ENCODE measurements at regions not wholly inside any gene's neighbourhood (a gene's known extent, or its start where the extent isn't known, plus 50 kb on each side); places are given as distances from the start of the nearest gene placed in this dataset.

DNA sequence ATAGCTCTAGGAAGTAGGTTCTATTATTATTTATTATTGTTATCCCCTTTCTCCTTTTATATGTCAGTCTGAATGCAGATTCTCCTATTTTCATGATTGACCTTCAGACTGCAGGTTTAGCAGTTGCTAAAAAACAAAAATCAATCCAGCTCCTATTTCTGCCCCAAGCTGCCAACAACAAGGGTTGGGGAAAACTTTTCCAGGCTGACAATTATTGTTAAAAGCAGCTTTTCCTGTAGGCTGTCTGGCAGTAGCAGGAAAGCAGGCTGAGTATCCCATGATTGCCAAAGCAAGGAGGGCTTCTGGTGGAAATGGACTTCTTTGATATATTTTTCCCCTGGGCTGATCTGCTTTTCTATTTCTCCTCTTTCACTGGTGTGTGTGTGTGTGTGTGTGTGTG lies 78.0 kb upstream of the CTLA4 start:
- Histone ChIP-seq H3K4me3 (ENCODE audit: low read length in 2 of 2) (no peak overlapping the region), H3K9me3 (ENCODE audit: control insufficient read depth in 2 of 2, low read length in 2 of 2) (no peaks in the 10 kb centered on the region), H3K9ac (ENCODE audit: low read length in 2 of 2) (no peak overlapping the region), H3K27me3 (ENCODE audit: control insufficient read depth in 1 of 2, insufficient read depth in 2 of 2, low read length in 2 of 2) (no peaks in the 10 kb centered on the region), H3K27ac (ENCODE audit: low read length) (no peak overlapping the region), H3K4me1 (ENCODE audit: control insufficient read depth, insufficient read depth, low read length) (peaks cover 2% of the 10 kb centered on the region), H3K36me3 (ENCODE audit: control insufficient read depth in 2 of 2, insufficient read depth in 2 of 2, low read length in 2 of 2) (no peaks in the 10 kb centered on the region)

DNA sequence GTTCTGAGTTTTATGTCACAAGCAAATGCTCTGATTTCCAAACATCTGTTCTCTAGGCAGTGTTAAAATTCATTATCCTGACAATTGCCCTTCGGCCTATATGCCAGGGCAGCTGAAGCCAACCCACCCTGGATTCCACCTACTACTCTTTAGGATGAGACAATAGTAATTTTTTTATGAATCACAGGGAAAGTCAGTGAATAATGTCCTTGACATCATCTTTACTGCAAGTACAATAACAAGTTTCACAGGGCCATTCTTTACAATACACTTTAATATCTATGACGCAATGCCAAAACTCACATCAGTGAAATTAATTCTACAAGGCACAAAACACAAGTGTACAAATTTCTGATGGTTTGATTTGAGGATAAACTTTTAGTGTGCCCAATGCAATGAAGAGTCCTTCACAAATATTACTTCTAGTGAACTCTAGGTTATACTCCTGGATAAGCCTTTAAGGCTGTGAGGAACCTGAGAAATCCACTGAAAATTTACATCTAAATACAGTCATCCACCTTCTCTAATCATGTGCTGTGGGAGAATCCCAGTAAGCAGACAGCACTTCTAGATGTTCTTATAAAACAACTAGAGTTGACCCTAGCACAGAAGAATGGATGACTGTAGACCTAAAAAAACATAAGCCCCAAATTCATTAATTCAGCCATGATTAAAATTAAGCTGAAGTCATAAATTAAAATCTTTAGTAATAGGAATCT lies 77.3 kb upstream of the CTLA4 start:
- no peak overlapping the region for H3K27ac ChIP-seq (ENCODE audit: low read length)
- no peak overlapping the region for H3K9ac ChIP-seq (ENCODE audit: low read length in 2 of 2)
- no peaks in the 10 kb centered on the region for H3K36me3 ChIP-seq (ENCODE audit: control insufficient read depth in 2 of 2, insufficient read depth in 2 of 2, low read length in 2 of 2)
- H3K9me3 ChIP-seq (ENCODE audit: control insufficient read depth in 2 of 2, low read length in 2 of 2), result no peaks in the 10 kb centered on the region
- H3K4me1 ChIP-seq (ENCODE audit: control insufficient read depth, insufficient read depth, low read length), result peaks cover 2% of the 10 kb centered on the region
- no peak overlapping the region for H3K4me3 ChIP-seq (ENCODE audit: low read length in 2 of 2)
- no peaks in the 10 kb centered on the region for H3K27me3 ChIP-seq (ENCODE audit: control insufficient read depth in 1 of 2, insufficient read depth in 2 of 2, low read length in 2 of 2)

DNA sequence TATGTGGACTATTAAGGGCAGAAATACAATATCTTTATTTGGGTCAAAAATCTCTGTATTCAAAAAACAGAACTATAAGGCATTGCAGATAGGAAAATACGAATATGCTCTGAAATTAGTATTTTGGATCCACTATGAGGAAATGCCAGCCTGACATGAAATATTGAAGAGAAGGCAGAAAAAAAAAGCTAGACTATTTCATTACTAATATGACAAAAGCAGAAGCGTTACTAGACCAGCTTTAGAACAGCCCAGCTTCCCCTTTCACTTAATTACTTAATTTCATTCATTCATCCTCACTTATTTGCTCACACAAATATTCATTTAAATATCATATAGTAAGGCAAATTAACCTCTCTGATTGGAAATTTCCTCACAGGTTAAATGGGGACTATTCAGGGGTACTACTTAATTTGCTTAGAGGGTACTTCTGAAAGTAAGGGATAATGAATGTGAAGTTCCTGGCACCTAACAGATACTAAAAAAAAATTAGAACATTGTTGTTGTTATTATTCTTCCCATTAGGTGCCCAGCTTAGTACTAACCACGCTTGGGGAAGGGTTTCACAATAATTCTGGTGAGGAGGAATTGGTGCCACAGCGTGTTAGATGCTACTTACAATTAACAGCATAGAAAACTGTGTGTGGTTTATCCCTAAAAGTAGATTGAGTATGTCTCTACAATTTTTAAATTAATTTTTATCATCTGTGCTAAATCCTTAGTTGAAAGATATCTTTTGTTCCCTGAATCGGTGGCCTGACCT lies 71.1 kb upstream of the CTLA4 start:
- Histone ChIP-seq H3K36me3 (ENCODE audit: control insufficient read depth in 2 of 2, insufficient read depth in 2 of 2, low read length in 2 of 2) (no peaks in the 10 kb centered on the region), H3K27ac (ENCODE audit: low read length) (no peak overlapping the region), H3K27me3 (ENCODE audit: control insufficient read depth in 1 of 2, insufficient read depth in 2 of 2, low read length in 2 of 2) (no peaks in the 10 kb centered on the region), H3K9me3 (ENCODE audit: control insufficient read depth in 2 of 2, low read length in 2 of 2) (no peaks in the 10 kb centered on the region), H3K4me1 (ENCODE audit: control insufficient read depth, insufficient read depth, low read length) (no peaks in the 10 kb centered on the region), H3K9ac (ENCODE audit: low read length in 2 of 2) (no peak overlapping the region), H3K4me3 (ENCODE audit: low read length in 2 of 2) (no peak overlapping the region)

DNA sequence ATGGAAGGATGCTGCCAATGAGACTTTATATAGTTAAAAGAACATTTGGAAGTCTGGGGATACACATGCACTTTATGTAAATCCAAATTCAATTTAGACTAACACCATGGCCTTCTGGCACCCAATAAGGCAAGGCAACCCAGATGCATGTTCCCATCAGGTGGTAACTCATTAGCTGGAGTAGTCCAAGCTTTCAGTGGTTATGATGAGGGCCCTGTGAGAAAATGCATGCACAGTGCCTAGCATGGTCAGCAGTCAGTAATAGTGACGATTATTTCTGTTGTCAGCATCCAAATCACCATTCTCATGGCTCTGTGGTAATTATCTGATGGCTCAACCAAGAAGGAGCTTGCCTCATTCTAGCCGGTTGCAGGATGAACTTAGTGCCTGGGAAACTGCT lies 70.3 kb upstream of the CTLA4 start:
- Histone ChIP-seq H3K36me3 (ENCODE audit: control insufficient read depth in 2 of 2, insufficient read depth in 2 of 2, low read length in 2 of 2) (no peaks in the 10 kb centered on the region), H3K9ac (ENCODE audit: low read length in 2 of 2) (no peak overlapping the region), H3K27ac (ENCODE audit: low read length) (no peak overlapping the region), H3K4me1 (ENCODE audit: control insufficient read depth, insufficient read depth, low read length) (no peaks in the 10 kb centered on the region), H3K27me3 (ENCODE audit: control insufficient read depth in 1 of 2, insufficient read depth in 2 of 2, low read length in 2 of 2) (no peaks in the 10 kb centered on the region), H3K4me3 (ENCODE audit: low read length in 2 of 2) (no peak overlapping the region), H3K9me3 (ENCODE audit: control insufficient read depth in 2 of 2, low read length in 2 of 2) (no peaks in the 10 kb centered on the region)

DNA sequence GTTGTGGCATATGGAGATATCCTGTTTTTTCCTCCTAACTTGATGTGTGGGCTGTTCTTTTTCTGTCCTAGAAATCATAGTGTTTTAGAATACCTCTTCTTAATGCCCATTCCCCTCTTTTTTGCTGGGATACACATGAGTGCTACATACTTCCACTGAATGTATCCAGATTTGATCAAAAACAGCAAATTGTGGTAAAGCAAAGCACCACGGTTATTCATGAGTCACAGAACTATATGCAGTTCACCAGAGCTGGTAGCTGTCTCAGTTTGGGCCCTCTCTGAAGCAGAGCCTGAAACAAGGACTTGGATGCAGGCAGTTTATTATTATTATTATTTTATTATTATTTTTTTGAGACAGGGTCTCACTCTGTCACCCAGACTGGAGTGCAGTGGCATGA lies 69.9 kb upstream of the CTLA4 start:
- Histone ChIP-seq H3K27me3 (ENCODE audit: control insufficient read depth in 1 of 2, insufficient read depth in 2 of 2, low read length in 2 of 2) (no peaks in the 10 kb centered on the region), H3K4me3 (ENCODE audit: low read length in 2 of 2) (no peak overlapping the region), H3K9me3 (ENCODE audit: control insufficient read depth in 2 of 2, low read length in 2 of 2) (no peaks in the 10 kb centered on the region), H3K27ac (ENCODE audit: low read length) (no peak overlapping the region), H3K4me1 (ENCODE audit: control insufficient read depth, insufficient read depth, low read length) (no peaks in the 10 kb centered on the region), H3K36me3 (ENCODE audit: control insufficient read depth in 2 of 2, insufficient read depth in 2 of 2, low read length in 2 of 2) (no peaks in the 10 kb centered on the region), H3K9ac (ENCODE audit: low read length in 2 of 2) (no peak overlapping the region)

DNA sequence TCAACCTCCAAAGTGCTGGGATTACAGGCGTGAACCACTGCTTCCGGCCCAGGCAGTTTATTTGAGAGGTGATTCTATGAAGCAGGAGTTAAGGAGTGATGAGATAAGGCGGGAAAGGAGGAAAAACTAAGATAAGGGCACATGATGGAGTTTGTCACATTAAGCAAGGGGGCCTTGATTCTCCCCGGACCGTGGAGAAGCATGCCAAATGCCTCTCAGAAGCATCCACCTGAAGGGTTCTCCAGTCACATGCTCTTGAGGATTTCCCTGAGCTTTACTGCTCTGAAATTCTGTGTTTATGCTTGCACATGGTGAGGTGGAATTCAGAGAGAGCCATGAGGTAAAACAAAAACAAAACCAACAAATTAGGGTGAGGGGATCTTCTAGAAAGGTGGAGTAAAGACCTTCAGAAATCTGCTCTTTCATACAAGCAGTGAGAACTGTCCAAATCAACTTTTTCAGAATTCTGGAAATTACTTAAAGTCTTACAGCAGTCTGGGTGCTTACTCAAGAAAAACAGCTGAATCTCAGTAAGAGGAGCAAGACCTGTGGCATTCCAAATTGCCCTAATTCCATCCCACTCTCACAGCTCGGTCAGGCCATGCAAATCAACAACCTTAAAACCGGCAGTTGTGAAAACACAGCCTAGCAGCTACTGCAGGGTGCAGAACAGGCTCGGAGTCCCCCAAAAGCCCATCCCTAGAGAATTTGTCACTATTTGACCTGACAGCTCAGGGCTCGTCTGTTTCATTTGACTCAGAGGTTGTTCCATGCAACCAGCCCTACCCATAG lies 69.1 kb upstream of the CTLA4 start:
- Histone ChIP-seq H3K27me3 (ENCODE audit: control insufficient read depth in 1 of 2, insufficient read depth in 2 of 2, low read length in 2 of 2) (no peaks in the 10 kb centered on the region), H3K27ac (ENCODE audit: low read length) (no peak overlapping the region), H3K4me1 (ENCODE audit: control insufficient read depth, insufficient read depth, low read length) (no peaks in the 10 kb centered on the region), H3K36me3 (ENCODE audit: control insufficient read depth in 2 of 2, insufficient read depth in 2 of 2, low read length in 2 of 2) (no peaks in the 10 kb centered on the region), H3K9me3 (ENCODE audit: control insufficient read depth in 2 of 2, low read length in 2 of 2) (no peaks in the 10 kb centered on the region), H3K9ac (ENCODE audit: low read length in 2 of 2) (no peak overlapping the region), H3K4me3 (ENCODE audit: low read length in 2 of 2) (no peak overlapping the region)

DNA sequence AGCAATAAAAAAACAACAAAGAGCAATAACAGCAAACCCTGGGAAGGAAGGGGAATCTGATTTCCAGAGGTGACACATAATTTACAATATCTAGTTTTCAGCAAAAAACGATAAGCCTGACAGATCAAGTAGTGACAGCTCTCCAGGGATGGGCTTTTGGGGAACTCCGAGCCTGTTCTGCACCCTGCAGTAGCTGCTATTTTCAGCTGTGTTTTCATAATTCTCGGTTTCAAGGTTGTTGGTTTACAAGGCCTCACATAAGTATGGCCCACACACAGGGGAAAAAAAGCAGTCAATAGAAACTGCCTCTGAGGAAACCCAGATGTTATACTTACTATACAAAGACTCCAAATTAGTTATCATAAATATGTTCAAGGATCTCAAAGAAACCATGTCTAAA lies 67.7 kb upstream of the CTLA4 start:
- Histone ChIP-seq H3K9me3 (ENCODE audit: control insufficient read depth in 2 of 2, low read length in 2 of 2) (no peaks in the 10 kb centered on the region), H3K4me1 (ENCODE audit: control insufficient read depth, insufficient read depth, low read length) (no peaks in the 10 kb centered on the region), H3K9ac (ENCODE audit: low read length in 2 of 2) (no peak overlapping the region), H3K27ac (ENCODE audit: low read length) (no peak overlapping the region), H3K27me3 (ENCODE audit: control insufficient read depth in 1 of 2, insufficient read depth in 2 of 2, low read length in 2 of 2) (no peaks in the 10 kb centered on the region), H3K36me3 (ENCODE audit: control insufficient read depth in 2 of 2, insufficient read depth in 2 of 2, low read length in 2 of 2) (no peaks in the 10 kb centered on the region), H3K4me3 (ENCODE audit: low read length in 2 of 2) (no peak overlapping the region)

DNA sequence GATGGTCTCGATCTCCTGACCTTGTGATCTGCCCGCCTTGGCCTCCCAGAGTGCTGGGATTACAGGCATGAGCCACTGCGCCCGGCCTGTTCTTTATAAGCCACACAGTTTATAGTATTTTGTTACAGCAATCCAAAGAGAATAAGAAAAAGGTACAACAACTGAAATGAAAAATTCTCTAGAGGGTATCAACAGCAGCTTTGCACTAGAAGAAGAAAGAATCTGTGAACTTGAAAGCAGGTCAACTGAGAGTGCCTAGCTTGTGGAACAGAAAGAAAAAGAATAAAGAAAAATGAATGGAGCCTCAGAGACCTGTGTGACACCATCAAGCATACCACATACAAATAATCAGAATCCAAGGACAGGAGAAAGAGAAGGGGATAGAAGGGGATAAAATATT lies 66.8 kb upstream of the CTLA4 start:
- H3K27me3 ChIP-seq (ENCODE audit: control insufficient read depth in 1 of 2, insufficient read depth in 2 of 2, low read length in 2 of 2), result no peaks in the 10 kb centered on the region
- no peaks in the 10 kb centered on the region for H3K4me1 ChIP-seq (ENCODE audit: control insufficient read depth, insufficient read depth, low read length)
- no peak overlapping the region for H3K27ac ChIP-seq (ENCODE audit: low read length)
- peaks cover 0 to under 1% of the 10 kb centered on the region in 2 donors for H3K9me3 ChIP-seq (ENCODE audit: control insufficient read depth in 2 of 2, low read length in 2 of 2)
- H3K4me3 ChIP-seq (ENCODE audit: low read length in 2 of 2), result no peak overlapping the region
- H3K9ac ChIP-seq (ENCODE audit: low read length in 2 of 2), result no peak overlapping the region
- H3K36me3 ChIP-seq (ENCODE audit: control insufficient read depth in 2 of 2, insufficient read depth in 2 of 2, low read length in 2 of 2), result no peaks in the 10 kb centered on the region

DNA sequence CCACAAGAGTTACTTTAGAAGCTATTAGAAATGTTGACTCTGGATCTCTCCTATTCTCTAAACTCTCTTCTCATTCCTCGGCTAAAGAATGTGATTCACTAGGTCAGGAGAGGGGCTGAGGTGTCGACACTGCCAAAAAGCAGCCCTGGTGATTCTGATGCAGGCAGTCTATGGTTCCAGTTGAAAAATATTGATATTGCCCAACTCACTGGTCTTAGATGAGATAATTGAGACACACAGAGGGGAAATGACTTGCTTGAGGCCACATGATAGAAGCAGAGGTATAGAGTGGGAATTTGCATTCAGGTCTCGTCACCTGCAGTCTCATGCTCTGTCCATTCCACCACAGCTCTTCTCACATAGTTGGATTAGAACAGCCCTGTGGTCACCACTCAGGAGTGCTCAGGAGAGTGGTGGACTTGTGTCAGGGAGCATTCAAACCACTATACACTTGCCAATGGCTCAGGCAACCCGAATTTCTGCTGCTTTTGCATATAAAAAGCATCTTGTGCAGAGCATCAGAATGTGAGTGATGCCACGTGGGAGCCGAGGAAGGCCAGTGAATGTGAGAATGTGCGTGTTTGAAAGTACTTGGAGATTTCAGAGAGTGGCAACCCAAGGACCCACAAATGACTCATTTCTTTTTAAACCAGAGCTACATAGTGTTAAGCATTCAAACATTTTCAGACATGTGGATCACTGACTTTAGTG lies 65.1 kb upstream of the CTLA4 start:
- Histone ChIP-seq H3K4me1 (ENCODE audit: control insufficient read depth, insufficient read depth, low read length) (no peaks in the 10 kb centered on the region), H3K36me3 (ENCODE audit: control insufficient read depth in 2 of 2, insufficient read depth in 2 of 2, low read length in 2 of 2) (no peaks in the 10 kb centered on the region), H3K9ac (ENCODE audit: low read length in 2 of 2) (no peak overlapping the region), H3K27ac (ENCODE audit: low read length) (no peak overlapping the region), H3K9me3 (ENCODE audit: control insufficient read depth in 2 of 2, low read length in 2 of 2) (peaks cover 0 to 3% of the 10 kb centered on the region in 2 donors), H3K4me3 (ENCODE audit: low read length in 2 of 2) (no peak overlapping the region), H3K27me3 (ENCODE audit: control insufficient read depth in 1 of 2, insufficient read depth in 2 of 2, low read length in 2 of 2) (no peaks in the 10 kb centered on the region)

DNA sequence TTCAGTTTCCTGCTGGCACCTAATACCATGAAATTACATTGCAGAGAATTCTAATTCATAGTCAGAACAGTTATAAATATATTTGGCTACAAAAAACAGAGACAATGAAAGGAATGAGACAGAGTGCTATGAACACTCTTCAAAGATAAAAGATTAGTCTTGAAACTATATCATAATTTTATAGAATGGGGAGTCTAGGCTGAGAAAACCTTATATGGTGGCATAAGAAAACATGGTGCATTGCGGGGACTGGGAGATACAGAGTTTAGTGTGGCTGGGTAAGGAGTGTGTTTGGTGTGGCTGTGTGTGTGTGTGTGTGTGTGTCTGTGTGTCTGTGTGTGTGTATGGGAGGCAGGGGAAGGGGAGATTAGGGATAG lies 64.5 kb upstream of the CTLA4 start:
- H3K4me1 ChIP-seq (ENCODE audit: control insufficient read depth, insufficient read depth, low read length), result no peaks in the 10 kb centered on the region
- H3K9ac ChIP-seq (ENCODE audit: low read length in 2 of 2), result no peak overlapping the region
- no peak overlapping the region for H3K4me3 ChIP-seq (ENCODE audit: low read length in 2 of 2)
- H3K9me3 ChIP-seq (ENCODE audit: control insufficient read depth in 2 of 2, low read length in 2 of 2), result peaks cover 0 to 3% of the 10 kb centered on the region in 2 donors
- H3K27ac ChIP-seq (ENCODE audit: low read length), result no peak overlapping the region
- no peaks in the 10 kb centered on the region for H3K36me3 ChIP-seq (ENCODE audit: control insufficient read depth in 2 of 2, insufficient read depth in 2 of 2, low read length in 2 of 2)
- no peaks in the 10 kb centered on the region for H3K27me3 ChIP-seq (ENCODE audit: control insufficient read depth in 1 of 2, insufficient read depth in 2 of 2, low read length in 2 of 2)
